Nucleus accumbens (tissue), 56 donors: ENCODE measurements at regions not wholly inside any gene's neighbourhood (a gene's known extent, or its start where the extent isn't known, plus 50 kb on each side); places are given as distances from the start of the nearest gene placed in this dataset.
"Not testable (repeated sequence)": the region's sequence is repeated elsewhere in the genome, so short reads cannot be mapped to it uniquely, and the experiment has no call there.

Source experiments
- DNase-seq, 56 donors: peaks; one replicate each; lab custom pipeline; 2025; lab: John Stamatoyannopoulos, UW

DNA sequence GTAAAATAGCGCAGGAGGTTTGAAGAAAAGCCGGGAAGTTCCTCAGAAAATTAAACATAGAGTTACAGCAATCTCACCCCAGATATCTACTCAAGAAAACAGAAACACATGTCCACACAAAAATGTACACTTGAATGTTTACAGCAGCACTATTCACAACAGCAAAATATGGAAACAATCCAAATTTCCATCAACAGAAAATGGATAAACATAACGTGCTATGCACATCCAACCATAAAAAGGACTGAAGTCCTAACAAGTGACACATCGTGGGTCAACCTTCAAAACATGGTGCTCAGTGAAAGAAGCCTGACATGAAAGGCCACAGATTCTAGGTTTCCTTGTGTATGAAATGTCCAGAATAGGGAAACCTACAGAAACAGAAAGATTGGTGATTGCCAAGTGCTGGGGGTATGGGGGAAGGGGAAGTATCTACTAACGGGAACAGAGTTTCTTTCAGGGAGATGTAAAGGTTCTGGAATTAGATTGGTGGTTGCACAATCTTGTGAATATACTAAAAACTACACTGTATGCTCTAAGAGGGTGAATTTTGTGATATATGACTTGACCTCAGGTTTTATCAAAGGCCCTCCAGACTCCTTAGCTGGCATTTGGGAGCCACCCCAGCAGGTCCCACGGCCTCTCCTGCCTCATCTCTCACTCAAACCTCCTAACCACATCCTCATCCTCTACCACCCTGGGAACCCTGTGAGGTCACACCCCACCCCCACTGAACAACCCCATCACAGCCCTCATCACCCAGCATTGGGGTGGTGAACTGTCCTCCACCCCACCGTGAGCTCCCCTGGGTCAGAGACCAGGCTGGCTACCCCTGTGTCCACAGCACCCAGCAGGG, 69.2 kb upstream of the PRR5 start:
- DNase-seq = no peak

DNA sequence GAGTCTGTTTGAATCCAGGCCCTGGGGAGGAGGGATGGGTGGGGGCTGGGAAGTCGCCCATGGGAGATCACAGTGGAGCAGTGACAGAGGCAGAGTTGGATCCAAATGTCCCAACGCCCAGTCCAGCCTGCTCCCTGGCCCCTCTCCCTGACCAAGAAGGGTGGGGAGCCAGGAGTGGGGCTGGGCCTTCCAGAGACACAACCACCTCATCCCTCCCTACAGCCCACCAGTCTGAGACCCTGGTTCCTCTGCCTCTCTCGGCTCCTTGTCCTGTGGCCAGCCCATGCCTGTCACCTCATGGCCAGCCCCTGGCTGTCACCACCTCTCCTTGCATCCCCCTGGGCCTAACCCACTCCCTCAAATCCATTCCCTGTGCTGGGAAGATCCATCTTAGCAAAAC, 71.2 kb upstream of the PRR5 start:
- DNase-seq = no peak

DNA sequence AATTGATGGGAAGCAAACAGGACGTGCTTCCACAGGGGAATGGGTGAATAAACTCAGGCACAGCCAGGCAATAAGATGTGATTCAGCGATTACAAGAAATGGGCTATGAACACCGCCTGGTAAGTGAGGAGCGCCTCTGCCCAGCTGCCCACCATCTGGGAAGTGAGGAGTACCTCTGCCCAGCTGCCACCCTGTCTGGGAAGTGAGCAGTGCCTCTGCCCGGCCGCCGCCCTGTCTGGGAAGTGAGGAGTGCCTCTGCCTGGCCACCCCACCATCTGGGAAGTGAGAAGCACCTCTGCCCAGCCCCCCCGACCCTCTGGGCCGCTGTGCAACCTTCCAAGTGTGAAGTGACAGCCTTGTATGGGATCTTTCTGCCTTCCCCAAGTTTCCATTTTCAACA, 73.2 kb upstream of the PRR5 start:
- DNase-seq = no peak

DNA sequence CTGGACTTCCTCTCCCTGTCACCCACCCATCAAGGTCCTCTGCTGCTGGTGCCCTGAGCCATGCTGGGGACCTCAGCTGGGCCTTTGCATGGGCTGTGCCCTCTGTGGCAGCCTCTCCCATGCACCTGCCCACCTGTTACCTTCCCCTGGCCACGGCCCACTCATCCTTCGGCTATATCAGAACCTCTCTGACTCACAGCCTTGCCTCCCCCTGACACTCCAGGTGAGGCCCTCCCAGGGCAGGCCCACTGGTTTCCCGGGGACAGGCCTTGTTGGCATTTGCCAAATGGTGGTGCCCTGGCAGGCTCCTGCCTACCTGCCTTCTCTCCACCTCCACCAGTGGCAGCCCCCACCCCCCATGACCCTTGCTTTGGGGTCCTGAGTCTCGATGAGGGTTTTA, 73.7 kb upstream of the PRR5 start:
- no peak for DNase-seq

DNA sequence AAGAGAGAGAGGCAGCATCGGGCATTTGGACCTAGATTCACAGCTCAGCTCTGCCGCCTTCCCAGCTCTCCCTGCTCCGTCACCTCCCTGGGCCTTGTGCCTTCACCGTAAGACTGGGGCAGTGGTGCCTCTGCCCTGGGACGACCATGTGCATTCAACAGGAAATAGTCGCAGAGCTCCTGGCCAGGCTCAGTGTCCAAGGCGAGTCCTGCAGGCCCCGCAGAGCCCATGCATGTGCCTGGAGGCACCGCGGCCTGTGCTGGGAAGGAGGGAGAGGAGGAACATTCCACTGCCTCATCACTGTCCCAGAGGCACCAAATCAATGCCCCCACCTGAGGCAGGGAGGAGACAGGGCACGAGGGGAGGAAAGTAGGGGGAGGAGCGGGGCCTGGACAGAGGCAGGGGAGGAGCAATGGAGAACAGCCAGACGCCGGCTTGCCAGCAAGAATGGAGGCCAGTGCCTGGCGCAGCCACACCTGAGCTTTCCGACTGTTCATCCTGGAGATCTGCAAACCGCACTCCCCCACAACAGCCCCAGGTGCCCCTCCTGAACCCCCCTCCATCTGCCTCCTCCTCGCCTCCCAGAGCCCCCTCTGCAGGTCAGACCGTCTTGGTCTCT, 74.4 kb upstream of the PRR5 start:
- DNase-seq = no peak

DNA sequence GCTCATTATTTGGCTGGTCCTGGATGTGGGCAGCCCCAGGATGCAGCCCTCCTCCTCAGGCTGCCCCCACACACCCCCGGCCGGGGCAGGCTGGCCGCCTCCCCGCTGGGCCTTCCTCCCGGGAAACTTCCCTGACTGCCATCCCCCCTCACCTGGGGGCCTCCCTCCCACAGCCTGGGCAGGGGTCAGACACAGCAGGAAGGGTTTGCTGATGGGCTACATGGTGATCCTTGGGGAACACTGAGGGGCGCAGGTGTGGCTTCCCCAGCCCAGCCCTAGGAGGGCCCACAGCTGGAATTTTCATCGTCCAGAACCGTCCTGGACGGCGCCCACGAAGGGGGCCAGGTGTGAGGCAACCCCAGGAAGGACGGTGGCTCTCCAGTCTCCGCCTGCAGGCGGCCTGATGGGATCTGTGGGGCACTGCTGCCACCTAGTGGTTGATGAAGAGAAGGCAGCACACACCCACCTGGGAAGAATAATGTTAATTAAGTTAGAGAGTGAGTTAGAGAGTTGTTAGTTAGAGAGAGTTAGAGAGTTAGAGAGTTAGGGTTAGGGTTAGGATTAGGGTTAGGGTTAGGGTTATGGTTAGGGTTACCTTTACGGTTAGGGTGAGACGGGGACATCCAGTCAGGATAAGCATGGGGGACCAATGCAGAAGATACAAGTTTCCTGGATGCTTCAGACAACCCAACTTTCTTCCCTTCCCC, 75.9 kb upstream of the PRR5 start:
- peak in 47 of 56 donors; percentile 10 to 80 (median 38) for DNase-seq

DNA sequence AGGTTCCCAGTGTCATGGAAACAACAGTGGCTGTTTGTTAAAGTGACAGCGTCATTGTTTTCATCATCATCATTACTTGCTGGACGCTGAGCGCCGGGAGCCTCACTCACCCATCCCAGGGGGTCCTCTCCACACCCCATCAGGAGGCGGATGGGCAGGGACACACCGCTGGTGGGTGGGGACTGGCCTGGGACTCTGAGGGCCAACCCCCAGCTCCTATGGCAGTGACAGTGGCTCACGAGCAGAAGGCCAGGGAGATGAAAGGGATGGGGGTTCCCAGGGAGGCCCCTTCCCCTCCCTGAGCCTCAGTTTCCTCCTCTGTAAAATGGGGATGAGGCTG, 76.6 kb upstream of the PRR5 start:
- no peak for DNase-seq

DNA sequence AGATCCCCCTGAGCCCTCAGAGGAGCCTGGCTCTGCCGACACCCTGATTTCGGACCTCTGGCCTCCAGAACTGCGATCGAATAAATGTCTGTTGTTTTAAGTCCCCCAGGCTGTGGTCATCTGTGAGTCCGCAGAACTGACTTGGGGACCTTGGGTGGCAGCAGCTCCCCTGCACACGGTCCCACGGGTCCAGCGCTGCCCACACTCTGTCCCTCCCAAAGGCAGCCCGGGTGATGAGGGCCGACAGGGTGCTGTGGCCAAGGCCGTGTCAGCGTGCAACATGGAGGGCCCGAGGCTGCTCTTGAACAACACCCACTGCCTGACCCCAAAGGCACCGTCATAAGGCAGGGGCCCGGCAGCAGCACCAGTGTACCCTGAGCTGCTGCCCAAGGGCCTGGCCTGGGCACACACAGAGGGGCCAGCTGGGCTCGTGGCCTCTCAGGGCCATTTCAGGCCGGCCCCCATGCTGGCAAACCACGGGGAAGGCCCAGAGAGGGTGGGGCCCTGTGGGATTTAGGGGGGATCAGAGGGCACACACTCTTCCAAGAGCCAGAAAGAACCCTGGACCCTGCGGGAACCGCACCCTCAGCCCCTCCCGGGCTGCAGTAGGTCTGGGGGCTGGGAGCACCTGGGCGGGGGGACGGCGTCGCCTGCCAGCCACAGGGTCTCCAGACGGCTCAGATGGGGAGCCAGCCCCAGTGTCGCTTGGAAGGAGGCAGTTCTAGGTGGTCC, 77.1 kb upstream of the PRR5 start:
- no peak for DNase-seq

DNA sequence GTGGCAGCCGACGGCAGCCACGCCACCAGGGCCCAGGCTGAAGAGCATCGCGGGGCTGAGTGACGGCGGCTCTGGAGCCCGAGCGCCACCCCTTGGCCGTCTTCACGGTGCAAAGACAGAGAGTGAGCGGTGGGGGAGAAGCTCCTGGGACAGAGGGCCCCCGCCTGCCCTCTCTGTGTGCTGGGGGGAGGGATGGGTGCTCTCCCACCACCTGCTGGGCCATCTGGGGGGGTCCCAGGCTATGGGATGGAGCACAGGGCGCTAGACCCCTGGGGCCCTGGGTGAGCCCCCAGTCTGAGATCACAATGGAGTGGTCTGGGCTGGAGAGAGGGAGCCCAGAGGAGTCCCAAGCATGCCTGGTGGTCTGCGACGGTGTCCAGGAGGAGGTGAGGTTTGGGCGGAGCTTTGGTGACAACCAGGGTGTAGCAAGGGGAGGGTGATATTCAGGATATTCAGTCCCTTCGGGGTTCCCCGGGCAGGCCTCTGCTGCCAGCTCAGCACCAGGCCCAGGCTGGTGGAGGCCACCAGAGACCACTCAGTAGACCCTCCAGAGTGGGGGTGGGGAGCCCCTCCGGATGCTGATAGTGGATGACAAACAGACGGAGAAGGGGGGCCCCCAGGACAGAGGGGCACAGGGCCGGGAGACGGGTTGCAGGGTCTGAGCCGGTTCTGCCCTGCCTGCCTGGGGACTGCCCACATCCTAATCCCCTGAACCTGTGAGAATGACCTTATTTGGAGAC, 78.1 kb upstream of the PRR5 start:
- DNase-seq = no peak

DNA sequence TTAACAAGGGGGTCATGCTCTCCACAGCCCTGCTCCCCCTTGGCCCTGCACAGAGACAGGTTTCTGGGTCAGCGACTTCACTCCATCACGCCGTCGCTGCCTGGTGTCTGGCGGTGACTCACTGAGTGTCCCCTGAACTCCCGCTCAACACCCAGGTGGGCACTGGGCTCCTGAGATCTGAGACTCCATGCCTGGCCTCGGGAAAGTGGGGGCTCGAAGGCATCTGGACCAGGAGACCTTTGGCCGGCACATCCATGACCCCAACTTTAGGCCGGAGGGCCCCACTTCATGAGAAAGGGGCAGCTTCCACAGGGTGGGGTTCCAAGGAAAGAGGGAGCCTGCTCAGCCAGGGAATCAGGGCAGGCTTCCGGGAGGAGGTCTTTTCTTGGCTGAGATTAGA, 79.3 kb upstream of the PRR5 start:
- no peak for DNase-seq

DNA sequence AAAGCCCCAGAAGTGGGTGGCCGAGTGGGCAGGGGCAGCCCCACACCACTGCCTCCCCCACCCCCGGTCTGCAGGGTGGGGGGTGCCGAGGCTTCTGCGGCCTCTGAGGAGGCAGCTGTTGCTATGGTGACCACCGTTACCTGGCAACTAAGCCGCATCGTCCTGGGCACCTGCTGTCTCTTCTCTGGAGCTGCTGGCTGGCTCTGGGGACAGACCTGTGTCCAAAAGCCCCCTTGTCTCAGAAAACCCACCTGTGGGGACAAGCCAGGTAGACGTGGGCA, 79.9 kb upstream of the PRR5 start:
- peak in 16 of 56 donors; percentile 1 to 67 (median 26) for DNase-seq

DNA sequence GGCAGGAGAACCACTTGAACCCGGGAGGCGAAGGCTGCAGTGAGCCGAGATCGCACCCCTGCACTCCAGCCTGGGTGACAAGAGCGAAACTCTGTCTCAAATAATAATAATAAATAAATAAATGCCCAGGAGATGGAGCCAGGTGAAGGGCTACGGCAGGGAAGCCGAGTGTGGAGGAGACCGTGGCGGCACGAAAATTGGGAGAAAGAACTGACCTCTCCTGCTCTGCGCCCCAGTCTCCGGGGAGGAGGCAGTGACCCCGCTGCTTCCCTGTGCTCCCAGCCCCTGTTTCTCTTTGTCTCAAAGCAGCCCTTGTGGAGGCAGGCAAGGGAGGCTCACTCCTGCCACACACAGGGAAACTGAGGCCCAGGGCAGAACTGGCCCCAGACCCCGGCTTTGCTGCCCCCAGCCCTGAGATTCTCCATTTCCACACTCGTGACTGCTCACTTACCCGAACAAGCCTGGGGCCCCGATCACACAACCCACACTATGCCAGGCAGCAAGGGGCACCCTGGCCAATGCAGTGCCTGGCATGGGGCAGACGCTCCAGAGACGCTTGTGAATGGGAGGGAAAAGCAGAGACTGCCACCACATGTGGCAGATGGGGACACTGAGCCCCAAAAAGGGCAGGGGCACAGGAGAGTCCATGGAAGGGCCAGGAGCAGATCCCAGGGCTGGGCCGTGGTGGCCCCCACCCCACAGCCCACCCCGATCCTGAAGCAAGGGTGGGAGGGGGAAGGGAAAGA, 80.4 kb upstream of the PRR5 start:
- DNase-seq = no peak

DNA sequence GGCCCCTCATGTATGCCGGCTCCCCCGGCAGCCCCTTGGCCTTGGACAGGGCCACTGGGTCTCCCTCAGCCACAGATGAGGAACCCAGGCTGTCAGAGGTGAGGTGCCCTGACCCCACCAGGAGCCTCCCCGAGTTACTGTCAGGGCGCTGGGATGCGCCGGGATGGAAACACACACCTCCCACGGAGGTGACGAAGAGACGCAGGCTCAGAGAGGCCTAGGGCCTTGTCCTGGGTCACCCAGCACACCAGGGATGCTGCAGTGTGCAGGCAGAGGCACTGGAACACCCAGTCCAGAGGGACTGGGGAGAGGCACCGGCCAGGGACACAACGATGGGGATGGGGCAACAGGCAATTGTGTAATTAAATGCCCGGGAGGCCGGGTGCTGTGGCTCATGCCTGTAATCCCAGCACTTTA, 81.2 kb upstream of the PRR5 start:
- no peak for DNase-seq

DNA sequence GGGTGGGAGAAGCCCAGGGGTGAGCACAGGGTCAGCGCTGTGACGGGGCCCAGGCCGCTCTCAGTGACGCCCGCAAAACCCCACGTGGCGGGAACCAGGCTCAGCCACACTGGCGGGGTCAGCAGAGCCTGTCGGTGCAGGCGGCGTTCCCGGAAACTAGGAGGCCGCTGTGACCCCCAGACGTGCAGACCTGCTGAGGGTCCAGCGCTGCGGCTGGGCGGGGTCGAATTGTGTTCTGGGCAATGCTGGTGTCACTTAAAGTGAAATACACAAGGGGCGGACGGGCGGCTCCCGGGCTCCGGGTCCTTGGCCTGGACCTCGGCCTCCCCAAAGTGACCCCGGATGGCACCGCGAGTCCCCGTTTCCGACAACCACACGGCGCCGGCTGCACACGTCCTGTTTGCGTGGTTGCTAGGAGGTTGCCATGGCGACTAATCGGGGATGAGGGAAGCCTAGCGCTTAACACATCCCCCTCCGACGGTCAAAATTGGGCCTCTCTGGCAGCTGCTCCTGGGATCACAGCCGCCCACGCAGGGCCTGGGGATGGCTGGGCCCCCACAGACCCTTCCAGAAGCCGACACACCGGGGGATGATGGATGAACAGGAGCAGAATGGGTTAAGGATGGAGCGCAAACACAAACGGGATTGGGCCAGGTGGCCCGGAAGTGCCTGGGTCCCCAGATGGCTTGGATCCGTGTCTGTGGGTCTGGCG, 81.7 kb upstream of the PRR5 start:
- peak in 24 of 56 donors; percentile 3 to 70 (median 30) for DNase-seq

DNA sequence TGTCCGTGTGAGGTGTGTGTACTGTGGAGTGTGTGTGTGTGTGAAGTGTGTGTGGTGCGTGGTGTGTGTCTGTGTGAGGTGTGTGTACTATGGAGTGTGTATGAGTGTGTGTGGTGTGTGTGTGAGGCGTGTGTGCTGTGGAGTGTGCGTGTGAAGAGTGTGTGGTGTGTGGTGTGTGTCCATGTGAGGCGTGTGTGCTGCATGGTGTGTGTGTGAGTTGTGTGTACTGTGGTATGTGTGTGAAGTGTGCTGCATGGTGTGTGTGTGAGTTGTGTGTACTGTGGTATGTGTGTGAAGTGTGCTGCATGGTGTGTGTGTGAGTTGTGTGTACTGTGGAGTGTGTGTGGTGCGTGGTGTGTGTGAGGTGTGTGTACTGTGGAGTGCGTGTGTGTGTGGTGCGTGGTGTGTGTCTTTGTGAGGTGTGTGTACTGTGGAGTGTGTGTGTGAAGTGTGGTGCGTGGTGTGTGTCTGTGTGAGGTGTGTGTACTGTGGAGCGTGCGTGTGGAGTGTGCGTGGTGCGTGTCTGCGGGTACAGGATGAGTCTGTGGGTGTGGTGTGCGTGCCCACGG, 82.4 kb upstream of the PRR5 start:
- not testable (repeated sequence) for DNase-seq

DNA sequence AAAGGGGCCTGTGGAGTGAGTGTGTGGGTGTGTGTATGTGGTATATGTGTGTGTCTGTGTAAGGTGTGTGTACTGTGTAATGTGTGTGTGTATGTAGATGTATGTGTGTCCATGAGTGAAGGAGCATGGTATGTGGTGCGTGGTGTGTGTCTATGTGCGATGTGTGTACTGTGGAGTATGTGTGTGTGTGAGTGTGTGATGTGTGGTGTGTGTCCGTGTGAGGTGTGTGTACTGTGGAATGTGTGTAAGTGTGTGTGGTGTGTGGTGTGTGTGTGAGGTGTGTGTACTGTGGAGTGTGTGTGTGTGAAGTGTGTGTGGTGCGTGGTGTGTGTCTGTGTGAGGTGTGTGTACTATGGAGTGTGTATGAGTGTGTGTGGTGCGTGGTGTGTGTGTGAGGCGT, 83.1 kb upstream of the PRR5 start:
- DNase-seq = not testable (repeated sequence)

DNA sequence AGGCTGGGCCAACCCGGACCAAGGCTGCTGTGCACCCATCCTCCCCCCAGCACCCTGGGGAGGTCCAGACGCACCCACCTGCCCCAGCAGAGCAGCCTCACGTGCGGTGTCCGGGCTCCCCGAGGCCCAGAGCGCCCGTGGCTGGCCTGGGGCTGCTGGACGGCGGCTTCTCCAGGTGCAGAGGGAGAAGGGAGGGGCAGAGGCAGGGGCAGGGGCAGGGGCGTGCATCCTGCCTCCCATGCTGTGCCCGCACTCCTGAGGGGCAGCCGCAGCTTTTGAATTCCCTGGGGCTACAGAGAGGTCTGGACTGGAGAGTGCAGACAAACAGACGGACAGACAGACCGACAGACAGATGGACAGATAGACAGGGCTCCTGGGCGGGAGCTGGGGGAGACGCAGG, 83.6 kb upstream of the PRR5 start:
- DNase-seq = no peak

DNA sequence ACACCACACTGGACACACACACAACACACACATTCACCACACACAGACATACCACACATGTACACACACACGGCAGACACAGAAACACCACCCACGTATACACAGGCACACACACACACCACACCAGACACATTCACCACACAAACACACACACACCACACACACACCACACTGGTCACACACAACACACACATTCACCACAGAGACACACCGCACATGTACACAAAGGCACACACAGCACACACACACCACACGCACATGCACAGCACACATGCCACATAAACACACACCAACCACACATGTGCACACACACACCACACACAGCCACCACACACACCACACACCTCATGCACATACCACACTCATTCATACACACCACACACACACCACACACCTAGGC, 84.2 kb upstream of the PRR5 start:
- no peak for DNase-seq
